OCI-LY1 (cell line): ENCODE measurements at regions not wholly inside any gene's neighbourhood (a gene's known extent, or its start where the extent isn't known, plus 50 kb on each side); places are given as distances from the start of the nearest gene placed in this dataset.
"Not testable (repeated sequence)": the region's sequence is repeated elsewhere in the genome, so short reads cannot be mapped to it uniquely, and the experiment has no call there.

ENCODE experiments used
- H2AFZ ChIP-seq: fragments of 200-600 bp; sonication (generic), shearing (Covaris generic); 2 replicates; pipeline ENCODE4 v1.6.0; 2014; ENCODE audit warnings: antibody characterized with exemption, mild to moderate bottlenecking, low read length
- H3F3A ChIP-seq: fragments of 200-600 bp; sonication (generic), shearing (Covaris generic); 2 replicates; pipeline ENCODE4 v1.6.0; 2014; ENCODE audit warnings: mild to moderate bottlenecking, antibody characterized with exemption, low read length, moderate library complexity; ENCODE audit not compliant: insufficient read depth
- H3K27ac ChIP-seq: fragments of 200-600 bp; sonication (generic); 2 replicates; pipeline ENCODE4 v1.5.1; 2014; ENCODE audit warnings: low read length, mixed run types, mild to moderate bottlenecking, low read depth; ENCODE audit not compliant: poor library complexity, severe bottlenecking
- H3K27me3 ChIP-seq: fragments of 200-600 bp; sonication (generic); 2 replicates; pipeline ENCODE4 v1.6.0; 2014; ENCODE audit warnings: antibody characterized with exemption, mild to moderate bottlenecking, low read length, moderate library complexity; ENCODE audit not compliant: insufficient read depth
- H3K36me3 ChIP-seq: fragments of 200-600 bp; sonication (generic); 2 replicates; pipeline ENCODE4 v1.6.1; 2014; ENCODE audit warnings: mild to moderate bottlenecking, antibody characterized with exemption, low read length, moderate library complexity, mixed read lengths; ENCODE audit not compliant: insufficient read depth
- H3K4me1 ChIP-seq: fragments of 200-600 bp; sonication (generic); 2 replicates; pipeline ENCODE4 v1.5.1; 2014; ENCODE audit warnings: mild to moderate bottlenecking, low read length, moderate library complexity; ENCODE audit not compliant: insufficient read depth, severe bottlenecking
- H3K4me2 ChIP-seq: fragments of 200-600 bp; sonication (generic), shearing (Covaris generic); 2 replicates; pipeline ENCODE4 v1.6.1; 2014; ENCODE audit warnings: low read length
- H3K4me3 ChIP-seq: fragments of 200-600 bp; sonication (generic); 2 replicates; pipeline ENCODE4 v1.5.1; 2014; ENCODE audit warnings: low read length, low read depth, mild to moderate bottlenecking, mixed read lengths; ENCODE audit not compliant: poor library complexity, severe bottlenecking
- H3K79me2 ChIP-seq: fragments of 200-600 bp; shearing (Covaris generic); 2 replicates; pipeline ENCODE4 v1.6.1; 2016; ENCODE audit warnings: mixed run types, low read length, mixed read lengths; ENCODE audit not compliant: insufficient read depth
- H3K9ac ChIP-seq: fragments of 200-600 bp; sonication (generic), shearing (Covaris generic); 2 replicates; pipeline ENCODE4 v1.6.1; 2014; ENCODE audit warnings: mild to moderate bottlenecking, low read length, mixed read lengths
- H3K9me2 ChIP-seq: fragments of 200-600 bp; sonication (generic), shearing (Covaris generic); 2 replicates; pipeline ENCODE4 v1.6.1; 2014; ENCODE audit warnings: low read depth, mild to moderate bottlenecking, low read length, mixed read lengths
- H3K9me3 ChIP-seq: fragments of 200-600 bp; shearing (Covaris generic); 2 replicates; pipeline ENCODE4 v1.6.1; 2014; ENCODE audit warnings: low read length, mixed read lengths
- H4K20me1 ChIP-seq: fragments of 200-600 bp; sonication (generic), shearing (Covaris generic); 2 replicates; pipeline ENCODE4 v1.6.0; 2016; ENCODE audit warnings: mild to moderate bottlenecking, low read length; ENCODE audit not compliant: insufficient read depth
- CTCF ChIP-seq: fragments of 200-600 bp; sonication (generic), shearing (Covaris generic); IDR thresholded peaks from 2 replicates; pipeline ENCODE4 v1.5.1; 2017; ENCODE audit warnings: mild to moderate bottlenecking, antibody characterized with exemption, low read length, moderate library complexity, mixed read lengths
- EZH2 ChIP-seq: fragments of 200-600 bp; sonication (generic), shearing (Covaris generic); IDR thresholded peaks from 2 replicates; pipeline ENCODE4 v1.8.0; 2017; ENCODE audit warnings: borderline replicate concordance, mixed run types, mild to moderate bottlenecking, antibody characterized with exemption, low read length, moderate library complexity, mixed read lengths

DNA sequence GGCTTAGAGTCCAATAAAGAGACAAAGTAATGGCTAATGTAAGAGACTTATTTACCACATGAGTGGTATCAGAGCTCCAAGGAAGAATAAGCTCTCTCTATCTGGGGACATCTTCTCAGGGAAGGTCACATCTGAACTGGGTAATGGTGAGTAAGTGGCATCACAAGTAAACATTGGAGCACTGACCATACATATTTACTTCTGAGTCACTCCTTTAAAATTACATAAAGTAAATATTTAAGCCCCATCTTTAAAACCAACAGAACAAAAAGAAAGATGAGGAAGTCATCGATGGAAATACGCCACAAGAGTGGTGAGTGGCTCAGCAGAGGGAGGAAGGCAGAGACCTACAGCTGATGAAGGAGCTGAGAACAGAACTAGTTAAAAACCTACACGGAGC is 159.9 kb downstream of the DUSP6 start:
- Histone ChIP-seq H2AFZ (no peak overlapping the region), H3K9me3 (peaks cover 5% of the 10 kb centered on the region; the same call in 1 of the 2 replicates), H3F3A (no peaks in the 10 kb centered on the region), H3K27ac (no peak overlapping the region), H3K36me3 (no peaks in the 10 kb centered on the region), H3K9ac (no peak overlapping the region), H3K4me2 (no peak overlapping the region), H3K4me3 (no peak overlapping the region), H4K20me1 (no peaks in the 10 kb centered on the region), H3K4me1 (no peaks in the 10 kb centered on the region), H3K79me2 (no peaks in the 10 kb centered on the region), H3K9me2 (no peaks in the 10 kb centered on the region), H3K27me3 (no peaks in the 10 kb centered on the region)
- TF ChIP-seq CTCF, result no peak
- no peak for TF ChIP-seq EZH2

GRCh38 chr12:89191597-89191996 is 160.7 kb downstream of the DUSP6 start:
- not testable (repeated sequence) for H3K4me1 ChIP-seq, H3K4me2 ChIP-seq, H3K36me3 ChIP-seq, H3K9me2 ChIP-seq, H3F3A ChIP-seq, H3K27ac ChIP-seq, H3K79me2 ChIP-seq, H2AFZ ChIP-seq, H3K27me3 ChIP-seq, H3K4me3 ChIP-seq, H3K9ac ChIP-seq, H3K9me3 ChIP-seq, H4K20me1 ChIP-seq

- no peaks in the 10 kb centered on the region for H3K27me3 ChIP-seq
- no peak overlapping the region for H3K4me2 ChIP-seq
- no peaks in the 10 kb centered on the region for H3K4me1 ChIP-seq
- no peaks in the 10 kb centered on the region for H3F3A ChIP-seq
- H3K27ac ChIP-seq, result no peak overlapping the region
- H3K36me3 ChIP-seq, result no peaks in the 10 kb centered on the region
- H3K9me3 ChIP-seq, result peaks cover 5% of the 10 kb centered on the region; the same call in 1 of the 2 replicates
- H2AFZ ChIP-seq, result no peak overlapping the region
- no peaks in the 10 kb centered on the region for H4K20me1 ChIP-seq
- H3K4me3 ChIP-seq, result no peak overlapping the region
- TF ChIP-seq CTCF (no peak), EZH2 (no peak)
- no peaks in the 10 kb centered on the region for H3K79me2 ChIP-seq
- H3K9me2 ChIP-seq, result no peaks in the 10 kb centered on the region
- H3K9ac ChIP-seq, result no peak overlapping the region
Measured at GRCh38 chr12:89189448-89189847, 162.9 kb downstream of the DUSP6 start.

- H3K79me2 ChIP-seq, result no peaks in the 10 kb centered on the region
- H3K4me2 ChIP-seq, result no peak overlapping the region
- no peaks in the 10 kb centered on the region for H3K9me2 ChIP-seq
- H3K4me1 ChIP-seq, result no peaks in the 10 kb centered on the region
- H3K4me3 ChIP-seq, result no peak overlapping the region
- no peak for TF ChIP-seq EZH2
- no peak for TF ChIP-seq CTCF
- no peaks in the 10 kb centered on the region for H3K27me3 ChIP-seq
- no peaks in the 10 kb centered on the region for H3K36me3 ChIP-seq
- H3F3A ChIP-seq, result no peaks in the 10 kb centered on the region
- H3K9ac ChIP-seq, result no peak overlapping the region
- H3K27ac ChIP-seq, result no peak overlapping the region
- no peaks in the 10 kb centered on the region for H4K20me1 ChIP-seq
- no peak overlapping the region for H2AFZ ChIP-seq
- H3K9me3 ChIP-seq, result peaks cover 5% of the 10 kb centered on the region; the same call in 1 of the 2 replicates
Measured at GRCh38 chr12:89187507-89187906, 164.8 kb downstream of the DUSP6 start.
